A204.1 (cell line): ENCODE measurements at regions not wholly inside any gene's neighbourhood (a gene's known extent, or its start where the extent isn't known, plus 50 kb on each side); places are given as distances from the start of the nearest gene placed in this dataset.
"Not testable (repeated sequence)": the region's sequence is repeated elsewhere in the genome, so short reads cannot be mapped to it uniquely, and the experiment has no call there.

Source experiments
- FAIRE-seq: peaks from 2 replicates; lab custom pipeline; 2012; peaks lifted over from hg19 to GRCh38; lab: Jason Lieb, UNC

GRCh38 chr15:67945951-67946700 lies 106.3 kb upstream of the RNU6-1 start:
- no peak for FAIRE-seq

- FAIRE-seq, result no peak
These were observed 106.9 kb upstream of the RNU6-1 start for GRCh38 chr15:67946701-67947100.

GRCh38 chr15:67947254-67948039 lies 106.7 kb upstream of the PIAS1 start:
- FAIRE-seq, result no peak

- FAIRE-seq, result no peak
These were observed 105.9 kb upstream of the PIAS1 start for GRCh38 chr15:67948215-67948614.

GRCh38 chr15:67951187-67951586 lies 102.9 kb upstream of the PIAS1 start:
- not testable (repeated sequence) for FAIRE-seq

- no peak for FAIRE-seq
These were observed 100.8 kb upstream of the PIAS1 start for GRCh38 chr15:67953299-67953698.

- FAIRE-seq, result no peak
These were observed 98.9 kb upstream of the PIAS1 start for GRCh38 chr15:67955252-67955651.

GRCh38 chr15:67957435-67958132 lies 96.5 kb upstream of the PIAS1 start:
- no peak for FAIRE-seq

GRCh38 chr15:67967871-67968431 lies 86.2 kb upstream of the PIAS1 start:
- FAIRE-seq, result no peak

GRCh38 chr15:67968564-67968963 lies 85.6 kb upstream of the PIAS1 start:
- FAIRE-seq, result no peak

GRCh38 chr15:67968966-67969365 lies 85.1 kb upstream of the PIAS1 start:
- FAIRE-seq, result no peak

GRCh38 chr15:67969892-67970291 lies 84.2 kb upstream of the PIAS1 start:
- no peak for FAIRE-seq

- FAIRE-seq, result no peak
These were observed 81.7 kb upstream of the PIAS1 start for GRCh38 chr15:67972377-67972776.

GRCh38 chr15:67973846-67974245 lies 80.3 kb upstream of the PIAS1 start:
- no peak for FAIRE-seq

GRCh38 chr15:67976506-67977073 lies 77.5 kb upstream of the PIAS1 start:
- FAIRE-seq, result no peak

- no peak for FAIRE-seq
These were observed 76.6 kb upstream of the PIAS1 start for GRCh38 chr15:67977414-67978089.

GRCh38 chr15:67979281-67979680 lies 74.8 kb upstream of the PIAS1 start:
- no peak for FAIRE-seq

- FAIRE-seq, result no peak
These were observed 73.9 kb upstream of the PIAS1 start for GRCh38 chr15:67980171-67980570.

- FAIRE-seq, result no peak
These were observed 73.1 kb upstream of the PIAS1 start for GRCh38 chr15:67980773-67981685.

GRCh38 chr15:67981848-67982247 lies 72.3 kb upstream of the PIAS1 start:
- no peak for FAIRE-seq

- FAIRE-seq, result no peak
These were observed 62.4 kb upstream of the PIAS1 start for GRCh38 chr15:67991706-67992105.
